ENCODE measurements at regions not wholly inside any gene's neighbourhood (a gene's known extent, or its start where the extent isn't known, plus 50 kb on each side); places are given as distances from the start of the nearest gene placed in this dataset.
"Not testable (repeated sequence)": the region's sequence is repeated elsewhere in the genome, so short reads cannot be mapped to it uniquely, and the experiment has no call there.

GRCh38 chr1:206256935-206257334 lies 53.6 kb downstream of the SRGAP2 start:
- not testable (repeated sequence) for H3K9me3 ChIP-seq (ENCODE audit: low read length); H3K36me3 ChIP-seq (ENCODE audit: insufficient read depth, low read length); H3K27me3 ChIP-seq (ENCODE audit: control insufficient read depth in 1 of 2, insufficient read depth in 2 of 2, low read length in 2 of 2); H3K27ac ChIP-seq (ENCODE audit: low read depth, low read length); H3K4me3 ChIP-seq (ENCODE audit: low read depth in 1 of 2, low read length in 2 of 2); H3K4me1 ChIP-seq (ENCODE audit: insufficient read depth, low read length); H3K9ac ChIP-seq (ENCODE audit: low read length)

DNA sequence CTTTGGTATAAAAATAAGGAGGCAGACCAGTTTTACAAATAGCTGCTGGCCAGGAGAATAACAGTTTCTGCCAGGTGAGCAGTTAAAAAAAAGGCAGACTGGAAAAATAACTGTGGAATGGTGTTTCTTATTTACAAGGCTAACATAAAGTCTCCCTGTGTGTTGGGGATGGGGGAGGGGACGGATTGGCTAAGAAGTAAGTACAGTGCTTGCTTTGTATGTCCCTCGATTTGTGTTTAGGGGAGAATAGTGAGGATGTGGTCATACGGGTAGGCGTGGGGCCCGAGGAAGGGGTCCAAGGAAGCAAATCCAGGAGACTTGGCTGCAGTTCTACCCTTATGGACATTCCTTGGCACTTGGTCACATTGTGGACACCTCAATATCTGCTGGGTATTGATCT lies 58.1 kb downstream of the SRGAP2 start:
- H3K9me3 ChIP-seq (ENCODE audit: low read length); H3K36me3 ChIP-seq (ENCODE audit: insufficient read depth, low read length); H3K27me3 ChIP-seq (ENCODE audit: control insufficient read depth in 1 of 2, insufficient read depth in 2 of 2, low read length in 2 of 2); H3K9ac ChIP-seq (ENCODE audit: low read length); H3K27ac ChIP-seq (ENCODE audit: low read depth, low read length); H3K4me1 ChIP-seq (ENCODE audit: insufficient read depth, low read length); H3K4me3 ChIP-seq (ENCODE audit: low read depth in 1 of 2, low read length in 2 of 2): not testable (repeated sequence)

DNA sequence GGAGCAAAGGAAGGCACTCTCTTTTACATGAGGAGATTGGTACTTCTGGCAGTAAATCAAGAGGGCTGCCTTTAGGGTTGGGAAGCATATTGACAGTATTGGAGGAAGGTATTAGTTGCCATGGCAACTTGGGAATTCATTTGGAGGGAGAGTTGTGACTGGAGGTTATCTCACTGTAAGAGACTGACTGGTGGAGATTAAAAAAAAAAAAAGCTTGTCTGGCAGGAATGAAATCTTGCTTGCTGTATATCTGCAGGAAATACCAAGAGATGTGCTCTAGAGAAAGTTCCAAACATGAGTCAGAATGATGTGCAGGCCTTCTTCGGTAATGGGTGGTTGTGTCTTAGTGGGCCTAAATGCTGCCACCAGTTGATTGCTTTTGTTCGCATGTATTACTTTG lies 59.1 kb downstream of the SRGAP2 start:
- H3K4me1 ChIP-seq (ENCODE audit: insufficient read depth, low read length); H3K27me3 ChIP-seq (ENCODE audit: control insufficient read depth in 1 of 2, insufficient read depth in 2 of 2, low read length in 2 of 2); H3K36me3 ChIP-seq (ENCODE audit: insufficient read depth, low read length); H3K9me3 ChIP-seq (ENCODE audit: low read length); H3K27ac ChIP-seq (ENCODE audit: low read depth, low read length); H3K4me3 ChIP-seq (ENCODE audit: low read depth in 1 of 2, low read length in 2 of 2); H3K9ac ChIP-seq (ENCODE audit: low read length): not testable (repeated sequence)

DNA sequence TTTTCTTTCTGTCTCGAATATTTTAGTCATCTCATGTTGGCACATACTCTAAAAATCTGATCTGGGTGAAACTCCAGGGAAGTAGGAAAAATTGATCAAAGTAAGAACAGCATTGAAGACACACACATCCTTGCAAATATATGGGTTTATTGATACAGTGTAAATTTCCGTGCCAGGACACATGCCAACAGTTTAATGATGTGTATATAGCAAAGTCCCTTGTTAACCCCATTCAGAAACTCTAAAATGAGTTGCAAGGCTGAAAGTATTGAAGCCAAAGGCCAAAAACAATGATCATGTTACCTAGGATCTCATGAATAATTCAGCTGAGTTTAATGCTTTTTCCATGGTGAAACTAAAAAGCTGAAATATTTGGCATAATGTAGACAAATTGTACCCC lies 61.6 kb downstream of the SRGAP2 start:
- not testable (repeated sequence) for H3K27me3 ChIP-seq (ENCODE audit: control insufficient read depth in 1 of 2, insufficient read depth in 2 of 2, low read length in 2 of 2); H3K4me3 ChIP-seq (ENCODE audit: low read depth in 1 of 2, low read length in 2 of 2); H3K4me1 ChIP-seq (ENCODE audit: insufficient read depth, low read length); H3K36me3 ChIP-seq (ENCODE audit: insufficient read depth, low read length); H3K9me3 ChIP-seq (ENCODE audit: low read length); H3K27ac ChIP-seq (ENCODE audit: low read depth, low read length); H3K9ac ChIP-seq (ENCODE audit: low read length)

GRCh38 chr1:206271153-206271552 lies 67.8 kb downstream of the SRGAP2 start:
- H3K27me3 ChIP-seq (ENCODE audit: control insufficient read depth in 1 of 2, insufficient read depth in 2 of 2, low read length in 2 of 2); H3K36me3 ChIP-seq (ENCODE audit: insufficient read depth, low read length): not testable (repeated sequence)

DNA sequence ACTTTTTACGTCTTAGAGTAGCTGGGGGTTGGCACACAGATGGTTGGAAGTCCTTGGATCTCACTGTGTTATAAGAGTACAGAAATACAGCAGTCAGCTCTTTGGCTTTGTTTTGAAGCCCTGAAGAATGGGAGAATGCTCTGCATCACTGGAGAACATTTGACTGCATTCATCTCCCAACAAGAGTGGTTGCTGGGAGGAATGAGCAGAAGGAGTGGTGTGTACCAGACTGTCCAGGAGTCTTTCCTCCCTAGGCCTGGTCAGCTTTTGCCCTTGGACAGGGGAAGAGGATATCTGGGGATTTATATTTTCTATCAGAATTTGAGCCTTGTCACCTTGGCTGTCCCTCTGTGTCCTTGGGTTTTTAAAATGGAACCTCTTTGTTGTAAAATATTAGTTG lies 69.8 kb downstream of the SRGAP2 start:
- H3K36me3 ChIP-seq (ENCODE audit: insufficient read depth, low read length); H3K9ac ChIP-seq (ENCODE audit: low read length); H3K27ac ChIP-seq (ENCODE audit: low read depth, low read length); H3K4me3 ChIP-seq (ENCODE audit: low read depth in 1 of 2, low read length in 2 of 2); H3K27me3 ChIP-seq (ENCODE audit: control insufficient read depth in 1 of 2, insufficient read depth in 2 of 2, low read length in 2 of 2); H3K9me3 ChIP-seq (ENCODE audit: low read length); H3K4me1 ChIP-seq (ENCODE audit: insufficient read depth, low read length): not testable (repeated sequence)

More at GRCh38 chr1:206271153-206271552, 67.8 kb downstream of the SRGAP2 start:
- not testable (repeated sequence) for H3K9me3 ChIP-seq (ENCODE audit: low read length); H3K27ac ChIP-seq (ENCODE audit: low read depth, low read length); H3K4me1 ChIP-seq (ENCODE audit: insufficient read depth, low read length); H3K4me3 ChIP-seq (ENCODE audit: low read depth in 1 of 2, low read length in 2 of 2); H3K9ac ChIP-seq (ENCODE audit: low read length)

DNA sequence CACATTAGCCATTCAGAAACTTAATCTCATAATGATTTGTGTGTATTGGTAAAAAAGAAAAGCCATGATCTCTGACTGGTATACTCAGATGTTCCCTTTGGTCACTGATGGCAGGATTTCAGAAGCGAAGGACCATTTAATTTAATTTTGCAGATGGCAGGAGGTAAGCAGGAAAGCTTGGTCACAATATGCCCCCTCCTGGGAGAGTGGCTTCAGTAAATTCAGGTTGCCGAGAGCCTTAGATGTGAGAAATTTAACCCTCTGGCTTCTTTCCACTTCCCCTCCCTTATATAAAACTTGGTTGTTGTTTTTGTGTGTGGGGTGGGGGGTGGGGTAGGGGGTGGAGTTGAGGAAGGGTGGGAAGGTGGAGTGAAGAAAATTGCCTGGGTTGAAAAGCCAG lies 72.8 kb downstream of the SRGAP2 start:
- H3K27me3 ChIP-seq (ENCODE audit: control insufficient read depth in 1 of 2, insufficient read depth in 2 of 2, low read length in 2 of 2); H3K4me1 ChIP-seq (ENCODE audit: insufficient read depth, low read length); H3K9me3 ChIP-seq (ENCODE audit: low read length); H3K9ac ChIP-seq (ENCODE audit: low read length); H3K36me3 ChIP-seq (ENCODE audit: insufficient read depth, low read length); H3K27ac ChIP-seq (ENCODE audit: low read depth, low read length); H3K4me3 ChIP-seq (ENCODE audit: low read depth in 1 of 2, low read length in 2 of 2): not testable (repeated sequence)

DNA sequence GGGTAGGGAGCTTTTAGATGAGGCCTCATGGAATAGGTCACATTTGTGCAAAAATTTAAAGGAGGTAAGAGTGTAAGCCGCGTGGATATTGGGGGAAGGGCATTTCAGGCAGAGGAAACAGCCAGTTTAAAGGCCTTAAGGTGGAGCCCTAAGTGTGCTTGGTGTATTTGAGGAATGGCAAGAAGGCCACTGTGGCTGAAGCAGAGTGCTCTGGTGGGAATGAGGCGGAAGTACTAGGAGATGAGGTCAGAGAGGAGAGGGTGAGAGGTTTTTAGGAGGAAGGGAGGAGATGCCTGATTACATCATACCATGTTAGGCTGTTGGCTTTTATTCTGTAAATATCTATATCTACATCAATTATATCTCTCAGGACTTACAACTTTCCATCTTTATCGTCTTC lies 75.3 kb downstream of the SRGAP2 start:
- H3K4me3 ChIP-seq (ENCODE audit: low read depth in 1 of 2, low read length in 2 of 2); H3K27me3 ChIP-seq (ENCODE audit: control insufficient read depth in 1 of 2, insufficient read depth in 2 of 2, low read length in 2 of 2); H3K9ac ChIP-seq (ENCODE audit: low read length); H3K9me3 ChIP-seq (ENCODE audit: low read length); H3K4me1 ChIP-seq (ENCODE audit: insufficient read depth, low read length); H3K36me3 ChIP-seq (ENCODE audit: insufficient read depth, low read length); H3K27ac ChIP-seq (ENCODE audit: low read depth, low read length): not testable (repeated sequence)

GRCh38 chr1:206280683-206281082 lies 77.3 kb downstream of the SRGAP2 start:
- not testable (repeated sequence) for H3K4me3 ChIP-seq (ENCODE audit: low read depth in 1 of 2, low read length in 2 of 2); H3K4me1 ChIP-seq (ENCODE audit: insufficient read depth, low read length); H3K27ac ChIP-seq (ENCODE audit: low read depth, low read length); H3K9me3 ChIP-seq (ENCODE audit: low read length); H3K9ac ChIP-seq (ENCODE audit: low read length); H3K36me3 ChIP-seq (ENCODE audit: insufficient read depth, low read length); H3K27me3 ChIP-seq (ENCODE audit: control insufficient read depth in 1 of 2, insufficient read depth in 2 of 2, low read length in 2 of 2)

DNA sequence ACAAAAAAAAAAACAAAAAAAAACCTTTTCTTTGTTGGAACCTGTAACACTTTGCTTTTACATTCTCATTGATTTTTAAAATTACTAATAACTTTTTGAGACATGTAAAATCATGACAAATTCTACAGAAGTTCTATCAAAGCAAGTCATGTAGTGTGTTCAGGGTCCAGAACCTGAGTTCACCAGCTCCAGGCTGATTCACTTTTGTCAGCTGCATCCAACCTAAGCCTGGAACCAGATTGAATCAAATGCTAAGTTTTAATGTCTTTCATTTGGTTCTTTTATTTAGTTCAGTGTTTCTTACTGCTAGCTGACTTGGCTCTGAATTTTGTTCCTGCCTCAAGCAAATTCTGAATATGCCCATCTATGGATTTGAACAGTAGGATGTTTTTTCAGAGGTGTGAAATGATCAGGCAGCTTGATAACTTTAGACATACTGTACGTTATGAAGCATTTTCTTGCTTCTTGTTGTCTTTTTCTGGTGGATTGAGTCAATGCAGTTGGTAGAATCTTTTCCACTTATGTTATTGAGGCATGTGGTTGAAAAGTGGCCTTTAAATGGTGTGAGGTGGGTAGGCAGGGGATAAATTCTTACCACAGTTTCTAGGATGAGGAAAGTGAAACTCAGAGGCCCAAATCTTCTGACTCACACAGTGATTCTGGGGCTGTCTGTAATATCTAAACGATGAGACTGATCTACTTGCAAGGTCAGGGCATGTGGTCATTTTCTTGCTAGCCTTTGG lies 78.7 kb downstream of the SRGAP2 start:
- not testable (repeated sequence) for H3K9me3 ChIP-seq (ENCODE audit: low read length); H3K4me1 ChIP-seq (ENCODE audit: insufficient read depth, low read length); H3K9ac ChIP-seq (ENCODE audit: low read length); H3K4me3 ChIP-seq (ENCODE audit: low read depth in 1 of 2, low read length in 2 of 2); H3K27ac ChIP-seq (ENCODE audit: low read depth, low read length); H3K27me3 ChIP-seq (ENCODE audit: control insufficient read depth in 1 of 2, insufficient read depth in 2 of 2, low read length in 2 of 2); H3K36me3 ChIP-seq (ENCODE audit: insufficient read depth, low read length)

GRCh38 chr1:206285024-206285960 lies 82.0 kb downstream of the SRGAP2 start:
- not testable (repeated sequence) for H3K27me3 ChIP-seq (ENCODE audit: control insufficient read depth in 1 of 2, insufficient read depth in 2 of 2, low read length in 2 of 2); H3K4me3 ChIP-seq (ENCODE audit: low read depth in 1 of 2, low read length in 2 of 2); H3K36me3 ChIP-seq (ENCODE audit: insufficient read depth, low read length); H3K9ac ChIP-seq (ENCODE audit: low read length); H3K4me1 ChIP-seq (ENCODE audit: insufficient read depth, low read length); H3K9me3 ChIP-seq (ENCODE audit: low read length); H3K27ac ChIP-seq (ENCODE audit: low read depth, low read length)

GRCh38 chr1:206287759-206288158 lies 84.4 kb downstream of the SRGAP2 start:
- H3K9ac ChIP-seq (ENCODE audit: low read length); H3K36me3 ChIP-seq (ENCODE audit: insufficient read depth, low read length); H3K4me1 ChIP-seq (ENCODE audit: insufficient read depth, low read length); H3K27ac ChIP-seq (ENCODE audit: low read depth, low read length); H3K4me3 ChIP-seq (ENCODE audit: low read depth in 1 of 2, low read length in 2 of 2); H3K9me3 ChIP-seq (ENCODE audit: low read length); H3K27me3 ChIP-seq (ENCODE audit: control insufficient read depth in 1 of 2, insufficient read depth in 2 of 2, low read length in 2 of 2): not testable (repeated sequence)
